Kidney (tissue), 13 donors: ENCODE measurements at regions not wholly inside any gene's neighbourhood (a gene's known extent, or its start where the extent isn't known, plus 50 kb on each side); places are given as distances from the start of the nearest gene placed in this dataset.
"Not testable (repeated sequence)": the region's sequence is repeated elsewhere in the genome, so short reads cannot be mapped to it uniquely, and the experiment has no call there.

Experiments used
- DNase-seq, 5 donors: peaks; one replicate each; pipeline ENCODE4 v3.0.0-alpha.2; 2013 to 2020
- FAIRE-seq: peaks from 2 replicates; lab custom pipeline; 2012; peaks lifted over from hg19 to GRCh38; lab: Jason Lieb, UNC
- H3K27ac ChIP-seq, 2 donors: one replicate each; pipeline ENCODE4 v1.7.0; 2013; ENCODE audit warnings: low read depth in 2 of 2, low read length in 2 of 2, inconsistent platforms in 1 of 2
- H3K27me3 ChIP-seq: one replicate; pipeline ENCODE4 v1.7.1; 2013; ENCODE audit warnings: low read length, inconsistent platforms; ENCODE audit not compliant: control insufficient read depth, insufficient read depth
- H3K36me3 ChIP-seq, 3 donors: one replicate each; pipeline versions ENCODE4 v1.7.0 to v1.7.1; 2013; ENCODE audit warnings: low read length in 3 of 3, control low read depth in 1 of 3, inconsistent platforms in 1 of 3; ENCODE audit not compliant: insufficient read depth in 3 of 3, control insufficient read depth in 2 of 3
- H3K4me1 ChIP-seq, 3 donors: one replicate each; pipeline versions ENCODE4 v1.7.0 to v1.7.1; 2013; ENCODE audit warnings: low read length in 3 of 3, inconsistent platforms in 1 of 3, low read depth in 1 of 3; ENCODE audit not compliant: control insufficient read depth in 2 of 3, insufficient read depth in 2 of 3
- H3K4me3 ChIP-seq, 3 donors: one replicate each; pipeline versions ENCODE4 v1.7.0 to v1.8.1; 2013; ENCODE audit warnings: low read length in 3 of 3, control low read depth in 1 of 3, inconsistent platforms in 1 of 3
- H3K9ac ChIP-seq, 3 donors: one replicate each; pipeline versions ENCODE4 v1.7.0 to v1.7.1; 2013; ENCODE audit warnings: low read length in 3 of 3, control low read depth in 1 of 3, inconsistent platforms in 1 of 3
- H3K9me3 ChIP-seq, 3 donors: one replicate each; pipeline versions ENCODE4 v1.7.0 to v1.7.1; 2013; ENCODE audit warnings: low read length in 3 of 3, control low read depth in 1 of 3, inconsistent platforms in 1 of 3; ENCODE audit not compliant: control insufficient read depth in 2 of 3, insufficient read depth in 1 of 3
- CTCF ChIP-seq: IDR thresholded peaks from 3 replicates; pipeline ENCODE4 v1.5.1; 2012; ENCODE audit warnings: mild to moderate bottlenecking, moderate library complexity, borderline replicate concordance; ENCODE audit not compliant: insufficient read depth; ENCODE audit errors: extremely low read depth
- intact Hi-C: fragments of 100-400 bp; cut with DNase I; formaldehyde crosslinking; loops from one replicate; pipeline ENCODE4 v1.11.1; 2022
- donor health status: control.
- donor health status: control.
- donor health status: control.
- donor health status: control.
- donor health status: control.
- donor health status: DM: yes; HTN: yes; CAD: no.
- donor health status: Normal renal cell carcinoma (clear cell type).

- Histone ChIP-seq H3K4me1 (peaks cover 0 to 5% (median 0%) of the 10 kb centered on the region in 3 donors), H3K4me3 (no peak overlapping the region), H3K27me3 (peaks cover 6% of the 10 kb centered on the region), H3K36me3 (no peaks in the 10 kb centered on the region), H3K27ac (peak overlapping the region in 1 of 2 donors; percentile 2), H3K9ac (no peak overlapping the region), H3K9me3 (no peaks in the 10 kb centered on the region)
- DNase-seq (peak; percentile 80 to 92 (median 87)), FAIRE-seq (no peak)
- intact Hi-C loops: no loop called here
- peak; percentile 75 for TF ChIP-seq CTCF
Observed at GRCh38 chr14:103281496-103282231, 52.4 kb upstream of the EIF5 start.

- not testable (repeated sequence) for H3K27me3 ChIP-seq
Observed at GRCh38 chr14:103282309-103282708, 51.7 kb upstream of the EIF5 start.

GRCh38 chr14:103282932-103283331, 51.1 kb upstream of the EIF5 start:
- peaks cover 0 to 5% (median 0%) of the 10 kb centered on the region in 3 donors for H3K4me1 ChIP-seq
- FAIRE-seq (no peak), DNase-seq (no peak)
- intact Hi-C loops: no loop called here
- H3K27ac ChIP-seq: no peak overlapping the region
- TF ChIP-seq CTCF: no peak
- peaks cover 2% of the 10 kb centered on the region for H3K27me3 ChIP-seq
- no peak overlapping the region for H3K9ac ChIP-seq
- no peak overlapping the region for H3K4me3 ChIP-seq
- H3K9me3 ChIP-seq: no peaks in the 10 kb centered on the region
- no peaks in the 10 kb centered on the region for H3K36me3 ChIP-seq

More at GRCh38 chr14:103282309-103282708, 51.7 kb upstream of the EIF5 start:
- FAIRE-seq, intact Hi-C loops, H3K4me3 ChIP-seq, H3K4me1 ChIP-seq, H3K9ac ChIP-seq, H3K27ac ChIP-seq, DNase-seq, H3K9me3 ChIP-seq, H3K36me3 ChIP-seq: not testable (repeated sequence)

- no peak for TF ChIP-seq CTCF
- Histone ChIP-seq H3K9me3 (no peaks in the 10 kb centered on the region), H3K36me3 (no peaks in the 10 kb centered on the region), H3K9ac (no peak overlapping the region), H3K4me1 (peaks cover 0 to 5% (median 0%) of the 10 kb centered on the region in 3 donors), H3K4me3 (no peak overlapping the region), H3K27ac (no peak overlapping the region), H3K27me3 (no peaks in the 10 kb centered on the region)
- intact Hi-C loops: no loop called here
- no peak for DNase-seq
- no peak for FAIRE-seq
Observed at GRCh38 chr14:103283916-103284315, 50.1 kb upstream of the EIF5 start.
